HepG2 (cell line): ENCODE measurements at regions not wholly inside any gene's neighbourhood (a gene's known extent, or its start where the extent isn't known, plus 50 kb on each side); places are given as distances from the start of the nearest gene placed in this dataset.

ENCODE experiments used
- ATAC-seq: fragments of 200-7000 bp; cut with Tn5 transposase; 3 replicates; pipeline ENCODE4 v1.9.1; 2020; ENCODE audit warnings: mild to moderate bottlenecking, moderate library complexity
- BruUV-seq: library from RNA; stranded (reverse); fragments of 400-500 nt; replicated peaks from 2 replicates; lab custom pipeline; 2021; lab: Mats Ljungman, UMichigan
- CTCF ChIA-PET: fragments of 300-600 bp; formaldehyde crosslinking; extraction: SDS; loops from one replicate; lab custom pipeline; 2021; ENCODE audit warnings: low total read pairs, inconsistent platforms, low intra/inter-chr PET ratio; lab: Yijun Ruan, JAX
- POLR2A ChIA-PET: fragments of 350-600 bp; sonication (Branson Sonifier 250); formaldehyde crosslinking; loops from one replicate; lab custom pipeline; 2020; ENCODE audit warnings: antibody characterized with exemption, inconsistent platforms; lab: Yijun Ruan, JAX
- DNase-seq: peaks from one replicate; pipeline ENCODE4 v3.0.0-alpha.2; 2015; ENCODE audit warnings: low spot score
- FAIRE-seq: peaks from 3 replicates; lab custom pipeline; 2011; peaks lifted over from hg19 to GRCh38; lab: Jason Lieb, UNC
- H2AFZ ChIP-seq: one replicate; pipeline ENCODE4 v1.6.1; 2011; ENCODE audit warnings: low read length, inconsistent platforms
- H3K27ac ChIP-seq: fragments of 300-600 bp; 3 replicates; pipeline ENCODE4 v1.8.0; 2011; ENCODE audit warnings: mixed run types, mild to moderate bottlenecking, mixed read lengths, low read length, inconsistent platforms; ENCODE audit not compliant: insufficient read depth; ENCODE audit errors: extremely low read length
- H3K27me3 ChIP-seq, 2 experiments: fragments of 200-600 bp in 1 of 2; 2 replicates in 1 of 2; 3 replicates in 1 of 2; pipeline versions ENCODE4 v1.6.0 to v1.8.0; 2011; ENCODE audit warnings: low read length in 2 of 2, mild to moderate bottlenecking in 2 of 2, moderate library complexity in 2 of 2, inconsistent platforms in 1 of 2; ENCODE audit not compliant: insufficient read depth in 2 of 2, control insufficient read depth in 1 of 2
- H3K36me3 ChIP-seq, 2 experiments: fragments of 200-600 bp in 1 of 2; replicated peaks in 1 of 2; 2 replicates in 1 of 2; 3 replicates in 1 of 2; pipeline versions ENCODE4 v1.5.1 to v1.8.0; 2011; ENCODE audit warnings: low read length in 2 of 2, inconsistent platforms in 1 of 2; ENCODE audit not compliant: insufficient read depth in 2 of 2, control insufficient read depth in 1 of 2
- H3K4me1 ChIP-seq: 2 replicates; pipeline ENCODE4 v1.5.1; 2012; ENCODE audit warnings: low read length, inconsistent platforms; ENCODE audit not compliant: insufficient read depth
- H3K4me2 ChIP-seq: 2 replicates; pipeline ENCODE4 v1.6.0; 2011; ENCODE audit warnings: low read depth, low read length, inconsistent platforms
- H3K4me3 ChIP-seq, 3 experiments: fragments of 200-600 bp in 1 of 3; sonication (generic), shearing (Covaris generic) in 1 of 3; replicated peaks in 1 of 3; 2 replicates each; pipeline ENCODE4 v1.5.1; 2011 to 2016; ENCODE audit warnings: low read length in 3 of 3, inconsistent platforms in 2 of 3, low read depth in 2 of 3, mild to moderate bottlenecking in 2 of 3, control low read depth in 1 of 3, mixed read lengths in 1 of 3; ENCODE audit not compliant: insufficient read depth in 1 of 3
- H3K79me2 ChIP-seq: one replicate; pipeline ENCODE4 v1.6.1; 2011; ENCODE audit warnings: low read length, inconsistent platforms; ENCODE audit not compliant: insufficient read depth
- H3K9ac ChIP-seq: 2 replicates; pipeline ENCODE4 v1.6.0; 2011; ENCODE audit warnings: mild to moderate bottlenecking, low read depth, low read length, inconsistent platforms; ENCODE audit not compliant: insufficient read depth
- H3K9me3 ChIP-seq: 2 replicates; pipeline ENCODE4 v1.5.1; 2012; ENCODE audit warnings: mild to moderate bottlenecking, low read length
- H4K20me1 ChIP-seq: 2 replicates; pipeline ENCODE4 v1.6.0; 2011; ENCODE audit warnings: inconsistent platforms, mild to moderate bottlenecking, low read length, moderate library complexity; ENCODE audit not compliant: insufficient read depth
- MIXL1 ChIP-seq: IDR thresholded peaks from 2 replicates; pipeline ENCODE4 v1.6.1; 2016
- SNAPC5 ChIP-seq: sonication (generic); formaldehyde crosslinking; IDR thresholded peaks from 2 replicates; pipeline ENCODE4 v1.8.1; 2023; ENCODE audit warnings: mild to moderate bottlenecking, missing genetic modification reagents, borderline replicate concordance
- ZBTB3 ChIP-seq: sonication (generic); formaldehyde crosslinking; IDR thresholded peaks from 2 replicates; pipeline ENCODE4 v1.4.0; 2020; ENCODE audit warnings: low read depth, mild to moderate bottlenecking, moderate library complexity, missing genetic modification reagents, borderline replicate concordance
- ZBTB44 ChIP-seq: sonication (generic); formaldehyde crosslinking; IDR thresholded peaks from 2 replicates; pipeline ENCODE4 v1.4.0; 2020; ENCODE audit warnings: missing genetic modification reagents
- ZNF724P ChIP-seq: sonication (generic); formaldehyde crosslinking; IDR thresholded peaks from 2 replicates; pipeline ENCODE4 v1.8.0; 2022; ENCODE audit warnings: missing genetic modification reagents, borderline replicate concordance
- WGBS: methylation state at CpG from one replicate; pipeline ENCODE4 v1.1.6; 2017; ENCODE audit warnings: low lambda C conversion rate; 5-methylcytosine and 5-hydroxymethylcytosine counted together
- in situ Hi-C: cut with HindIII; loops from 2 replicates; pipeline ENCODE4 v1.10.0; 2017; ENCODE audit warnings: low pct_unique_long_range_greater_than_20kb; ENCODE audit not compliant: extremely low pct_ligation_motif_present
- intact Hi-C: fragments of 100-400 bp; cut with micrococcal nuclease; formaldehyde crosslinking; loops from one replicate; pipeline ENCODE4 v1.10.0; 2022; ENCODE audit not compliant: unreplicated experiment
- TF ChIP-seq, protein P1 (sequence below): sonication (generic); formaldehyde crosslinking; IDR thresholded peaks from 2 replicates; pipeline ENCODE4 v1.5.0; 2020; ENCODE audit warnings: mild to moderate bottlenecking, missing genetic modification reagents

DNA sequence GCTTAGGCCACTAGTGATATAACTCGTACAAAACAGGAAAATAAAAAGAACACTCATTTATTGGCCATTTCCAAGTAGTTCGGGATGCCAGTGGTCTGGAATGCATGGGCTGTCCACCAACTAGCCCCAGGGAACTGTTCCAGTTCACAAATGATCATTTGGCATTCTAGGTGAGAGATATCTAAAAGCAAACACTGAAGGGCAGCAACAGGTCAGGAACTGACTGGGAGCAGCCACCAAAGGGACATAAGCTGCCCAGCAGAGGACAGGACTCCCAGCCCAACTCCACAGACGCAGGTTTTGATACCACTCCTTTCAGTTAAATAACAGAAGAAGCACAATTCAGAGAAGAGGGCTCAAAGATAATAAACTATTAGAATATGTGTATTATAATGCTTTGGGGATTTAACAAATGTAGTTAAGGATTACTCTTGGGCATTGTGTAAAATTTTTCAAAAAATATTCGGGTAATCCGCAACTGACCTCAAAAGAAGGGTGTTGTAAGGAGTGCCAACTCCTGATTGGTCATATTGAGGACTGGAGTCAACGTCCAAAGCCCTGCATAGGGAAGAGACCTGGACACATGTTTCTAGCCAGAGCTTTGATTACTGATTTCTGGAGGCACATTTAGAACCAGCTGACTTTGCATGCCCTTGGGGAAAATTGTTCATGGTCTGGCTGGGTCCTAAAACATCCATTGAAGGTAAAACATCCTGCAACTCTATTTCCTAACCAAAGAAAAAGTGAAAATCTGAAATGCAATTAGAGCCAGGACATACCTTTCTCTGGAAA, 320.0 kb downstream of the DNAH5 start (continued):
- TF ChIP-seq, protein P1, sequence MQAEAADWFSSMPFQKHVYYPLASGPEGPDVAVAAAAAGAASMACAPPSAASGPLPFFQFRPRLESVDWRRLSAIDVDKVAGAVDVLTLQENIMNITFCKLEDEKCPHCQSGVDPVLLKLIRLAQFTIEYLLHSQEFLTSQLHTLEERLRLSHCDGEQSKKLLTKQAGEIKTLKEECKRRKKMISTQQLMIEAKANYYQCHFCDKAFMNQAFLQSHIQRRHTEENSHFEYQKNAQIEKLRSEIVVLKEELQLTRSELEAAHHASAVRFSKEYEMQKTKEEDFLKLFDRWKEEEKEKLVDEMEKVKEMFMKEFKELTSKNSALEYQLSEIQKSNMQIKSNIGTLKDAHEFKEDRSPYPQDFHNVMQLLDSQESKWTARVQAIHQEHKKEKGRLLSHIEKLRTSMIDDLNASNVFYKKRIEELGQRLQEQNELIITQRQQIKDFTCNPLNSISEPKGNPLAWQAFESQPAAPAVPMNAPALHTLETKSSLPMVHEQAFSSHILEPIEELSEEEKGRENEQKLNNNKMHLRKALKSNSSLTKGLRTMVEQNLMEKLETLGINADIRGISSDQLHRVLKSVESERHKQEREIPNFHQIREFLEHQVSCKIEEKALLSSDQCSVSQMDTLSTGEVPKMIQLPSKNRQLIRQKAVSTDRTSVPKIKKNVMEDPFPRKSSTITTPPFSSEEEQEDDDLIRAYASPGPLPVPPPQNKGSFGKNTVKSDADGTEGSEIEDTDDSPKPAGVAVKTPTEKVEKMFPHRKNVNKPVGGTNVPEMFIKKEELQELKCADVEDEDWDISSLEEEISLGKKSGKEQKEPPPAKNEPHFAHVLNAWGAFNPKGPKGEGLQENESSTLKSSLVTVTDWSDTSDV (CRISPR knock-in tag) = no peak
- TF ChIP-seq MIXL1 (CRISPR knock-in tag) = no peak
- TF ChIP-seq SNAPC5 (CRISPR knock-in tag) = no peak
- no peak for TF ChIP-seq ZNF724P (CRISPR knock-in tag)

DNA sequence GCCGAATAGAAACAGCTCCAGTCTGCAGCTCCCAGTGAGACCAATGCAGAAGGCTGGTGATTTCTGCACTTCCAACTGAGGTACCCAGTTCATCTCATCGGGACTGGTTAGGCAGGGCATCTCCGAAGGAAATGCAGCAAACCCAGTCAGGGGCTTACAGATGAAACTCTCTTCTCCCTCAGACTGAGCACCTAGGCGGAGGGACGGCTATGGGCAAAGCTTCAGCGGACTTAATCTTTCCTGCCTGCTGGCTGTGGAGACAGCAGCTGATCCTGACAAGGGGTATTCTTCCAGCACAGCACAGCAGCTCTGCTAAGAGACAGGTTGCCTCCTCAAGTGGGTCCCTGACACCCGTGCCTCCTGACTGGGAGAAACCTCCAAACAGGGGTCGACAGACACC, 330.9 kb downstream of the DNAH5 start:
- H3K4me3 ChIP-seq = no peak overlapping the region
- no peak overlapping the region for H3K27ac ChIP-seq
- H4K20me1 ChIP-seq = no peaks in the 10 kb centered on the region
- no peak overlapping the region for H2AFZ ChIP-seq
- H3K79me2 ChIP-seq = no peaks in the 10 kb centered on the region
- CTCF ChIA-PET = no interaction called here
- no peaks in the 10 kb centered on the region for H3K4me1 ChIP-seq
- POLR2A ChIA-PET = no interaction called here
- WGBS = 12% methylated on average over 5 of the region's 8 CpGs
- DNase-seq = no peak
- H3K9ac ChIP-seq = no peak overlapping the region
- no TSS peak for BruUV-seq
- in situ Hi-C loops (no loop called here), intact Hi-C loops (no loop called here)
- ATAC-seq = no peak
- no peak overlapping the region for H3K4me2 ChIP-seq
- no peaks in the 10 kb centered on the region for H3K36me3 ChIP-seq
- FAIRE-seq = no peak
- TF ChIP-seq ZBTB44 (CRISPR knock-in tag) = no peak
- TF ChIP-seq ZBTB3 (CRISPR knock-in tag) = no peak
- H3K9me3 ChIP-seq = peaks cover 64% of the 10 kb centered on the region
- no peaks in the 10 kb centered on the region for H3K27me3 ChIP-seq
